Peyer's patch (tissue), 4 donors: ENCODE measurements at regions not wholly inside any gene's neighbourhood (a gene's known extent, or its start where the extent isn't known, plus 50 kb on each side); places are given as distances from the start of the nearest gene placed in this dataset.

Experiments
- CTCF ChIP-seq, 6 experiments: fragments of 450-650 bp in 4 of 6; fragments of 200-600 bp in 2 of 6; sonication (generic) in 1 of 6; IDR thresholded peaks; one replicate each; pipeline ENCODE4 v1.5.1; 2017 to 2019; ENCODE audit warnings: antibody characterized with exemption in 6 of 6, mild to moderate bottlenecking in 3 of 6, moderate library complexity in 1 of 6
- POLR2A ChIP-seq, 2 donors: fragments of 450-650 bp; IDR thresholded peaks; one replicate each; pipeline ENCODE4 v1.5.1; 2017; ENCODE audit warnings: antibody characterized with exemption in 2 of 2, mild to moderate bottlenecking in 2 of 2, moderate library complexity in 2 of 2

- TF ChIP-seq CTCF (IDR thresholded peaks at IDR 0.05) (no peak), POLR2A (IDR thresholded peaks at IDR 0.05) (no peak)
These were observed 537.7 kb downstream of the SOCS6 start for GRCh38 chr18:70826571-70826970.
